CD4-positive, alpha-beta T cell (primary cell): ENCODE measurements at regions not wholly inside any gene's neighbourhood (a gene's known extent, or its start where the extent isn't known, plus 50 kb on each side); places are given as distances from the start of the nearest gene placed in this dataset.

Experiments used
- ATAC-seq: fragments of 200-7000 bp; cut with Tn5 transposase; one replicate; pipeline ENCODE4 v1.10.0; 2022; ENCODE audit warnings: mild to moderate bottlenecking; ENCODE audit not compliant: poor library complexity
- CTCF ChIA-PET: fragments of 350-600 bp; sonication (Branson Sonifier 250); formaldehyde crosslinking; loops from one replicate; lab custom pipeline; 2021; ENCODE audit warnings: antibody characterized with exemption, inconsistent platforms; lab: Charles Lee
- POLR2A ChIA-PET: fragments of 350-600 bp; sonication (Branson Sonifier 250); formaldehyde crosslinking; loops from one replicate; lab custom pipeline; 2021; ENCODE audit warnings: antibody characterized with exemption, inconsistent platforms; lab: Charles Lee
- DNase-seq, 14 experiments: peaks; one replicate each; pipeline ENCODE4 v3.0.0-alpha.2; 2013 to 2020; ENCODE audit warnings: mixed read lengths in 2 of 14
- H3K27ac ChIP-seq, 2 donors: one replicate each; pipeline versions ENCODE4 v1.5.1 to v1.7.0; 2013; ENCODE audit warnings: low read length in 2 of 2, low read depth in 1 of 2, mild to moderate bottlenecking in 1 of 2
- H3K27me3 ChIP-seq, 2 experiments: 1 replicate in 1 of 2; 2 replicates in 1 of 2; pipeline versions ENCODE4 v1.6.1 to v1.7.0; 2013; ENCODE audit warnings: low read length in 2 of 2, control low read depth in 1 of 2, mild to moderate bottlenecking in 1 of 2, moderate library complexity in 1 of 2; ENCODE audit not compliant: insufficient read depth in 2 of 2, control insufficient read depth in 1 of 2
- H3K36me3 ChIP-seq: one replicate; pipeline ENCODE4 v1.6.1; 2013; ENCODE audit warnings: low read length, control low read depth; ENCODE audit not compliant: insufficient read depth
- H3K4me1 ChIP-seq: one replicate; pipeline ENCODE4 v1.6.1; 2013; ENCODE audit warnings: low read length, control low read depth; ENCODE audit not compliant: insufficient read depth
- H3K4me3 ChIP-seq: one replicate; pipeline ENCODE4 v1.5.1; 2013; ENCODE audit warnings: mild to moderate bottlenecking, low read length, moderate library complexity
- H3K9me3 ChIP-seq, 2 experiments: 1 replicate in 1 of 2; 2 replicates in 1 of 2; pipeline versions ENCODE4 v1.6.1 to v1.7.0; 2013; ENCODE audit warnings: low read length in 2 of 2, mild to moderate bottlenecking in 2 of 2, control low read depth in 1 of 2, moderate library complexity in 1 of 2; ENCODE audit not compliant: control insufficient read depth in 1 of 2, insufficient read depth in 1 of 2
- H3K27ac Mint-ChIP-seq: one replicate; pipeline ENCODE4 v1.8.0; 2020; ENCODE audit warnings: mixed read lengths
- H3K27me3 Mint-ChIP-seq: one replicate; pipeline ENCODE4 v1.8.0; 2021; ENCODE audit warnings: mixed read lengths
- H3K36me3 Mint-ChIP-seq: one replicate; pipeline ENCODE4 v1.8.0; 2021; ENCODE audit warnings: low read depth, mixed read lengths
- H3K4me1 Mint-ChIP-seq: one replicate; pipeline ENCODE4 v1.8.0; 2021; ENCODE audit warnings: low read depth, mixed read lengths
- H3K4me3 Mint-ChIP-seq: one replicate; pipeline ENCODE4 v1.8.0; 2020; ENCODE audit warnings: mild to moderate bottlenecking, mixed read lengths
- H3K9me3 Mint-ChIP-seq: one replicate; pipeline ENCODE4 v1.8.0; 2020; ENCODE audit warnings: mixed read lengths
- CTCF ChIP-seq: fragments of 200-600 bp; IDR thresholded peaks from one replicate; pipeline ENCODE4 v1.8.0; 2022; ENCODE audit warnings: antibody characterized with exemption, mild to moderate bottlenecking
- intact Hi-C, 2 experiments: fragments of 100-400 bp; cut with DNase I in 1 of 2; cut with micrococcal nuclease in 1 of 2; formaldehyde crosslinking; loops; one replicate each; pipeline versions ENCODE4 v1.15.1 to v1.9.0; 2023 to 2025; cut with DNase I, micrococcal nuclease

DNA sequence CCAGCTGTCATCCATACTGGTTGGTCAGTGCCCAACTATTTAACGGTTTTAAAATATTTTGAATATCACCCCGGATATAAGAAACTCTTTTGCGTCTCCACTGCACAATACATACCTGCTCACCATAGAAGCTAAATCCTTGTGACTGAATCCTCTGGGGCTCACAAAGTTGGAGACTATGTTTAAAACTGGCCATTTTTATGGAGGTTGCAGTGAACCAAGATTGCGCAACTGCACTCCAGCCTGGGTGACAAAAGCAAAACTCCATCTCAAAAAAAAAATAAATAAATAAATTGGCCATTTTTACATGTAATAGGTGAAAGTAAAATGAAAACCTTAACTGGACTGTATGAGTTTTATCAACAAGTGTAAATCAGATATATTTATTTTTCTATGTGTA, 55.6 kb upstream of the TMEM17 start:
- Histone ChIP-seq H3K27me3 (no peaks in the 10 kb centered on the region), H3K9me3 (no peaks in the 10 kb centered on the region), H3K27ac (no peak overlapping the region), H3K36me3 (no peaks in the 10 kb centered on the region), H3K4me1 (no peaks in the 10 kb centered on the region), H3K4me3 (no peak overlapping the region)
- H3K9me3 Mint-ChIP-seq: no peaks in the 10 kb centered on the region
- H3K27me3 Mint-ChIP-seq: peaks cover 6% of the 10 kb centered on the region
- ChIA-PET POLR2A (no interaction called here), CTCF (interaction anchor here (1.4 kb wide), 1 partner anchor 11 kb away, joined by 3 read pairs; no protein-coding TSS in a partner anchor)
- no peak overlapping the region for H3K27ac Mint-ChIP-seq
- DNase-seq (no peak), ATAC-seq (no peak)
- H3K4me3 Mint-ChIP-seq: no peak overlapping the region
- no peak for TF ChIP-seq CTCF
- H3K36me3 Mint-ChIP-seq: no peaks in the 10 kb centered on the region
- intact Hi-C loops: no loop called here
- H3K4me1 Mint-ChIP-seq: no peaks in the 10 kb centered on the region

GRCh38 chr2:62559582-62559981, 53.6 kb upstream of the TMEM17 start:
- H3K36me3 Mint-ChIP-seq: no peaks in the 10 kb centered on the region
- no peaks in the 10 kb centered on the region for H3K9me3 Mint-ChIP-seq
- Histone ChIP-seq H3K36me3 (no peaks in the 10 kb centered on the region), H3K4me3 (no peak overlapping the region), H3K4me1 (no peaks in the 10 kb centered on the region), H3K9me3 (no peaks in the 10 kb centered on the region), H3K27me3 (no peaks in the 10 kb centered on the region), H3K27ac (no peak overlapping the region)
- no peak overlapping the region for H3K4me3 Mint-ChIP-seq
- CTCF ChIA-PET: no interaction called here
- no peaks in the 10 kb centered on the region for H3K4me1 Mint-ChIP-seq
- no peak for DNase-seq
- no peak for ATAC-seq
- POLR2A ChIA-PET: no interaction called here
- no peak for TF ChIP-seq CTCF
- H3K27me3 Mint-ChIP-seq: peaks cover 6% of the 10 kb centered on the region
- H3K27ac Mint-ChIP-seq: no peak overlapping the region
- intact Hi-C loops: no loop called here

GRCh38 chr2:62558743-62559142, 52.7 kb upstream of the TMEM17 start:
- Histone ChIP-seq H3K27me3 (peaks cover 0 to 2% of the 10 kb centered on the region in 2 experiments), H3K4me3 (no peak overlapping the region), H3K27ac (no peak overlapping the region), H3K36me3 (no peaks in the 10 kb centered on the region), H3K9me3 (no peaks in the 10 kb centered on the region), H3K4me1 (no peaks in the 10 kb centered on the region)
- Mint-ChIP-seq H3K4me1 (no peaks in the 10 kb centered on the region), H3K9me3 (no peaks in the 10 kb centered on the region), H3K27me3 (peaks cover 6% of the 10 kb centered on the region), H3K27ac (no peak overlapping the region), H3K4me3 (no peak overlapping the region), H3K36me3 (no peaks in the 10 kb centered on the region)
- no peak for ATAC-seq
- no peak for TF ChIP-seq CTCF
- CTCF ChIA-PET: no interaction called here
- intact Hi-C loops: no loop called here
- POLR2A ChIA-PET: no interaction called here
- no peak for DNase-seq
